ENCODE measurements at regions not wholly inside any gene's neighbourhood (a gene's known extent, or its start where the extent isn't known, plus 50 kb on each side); places are given as distances from the start of the nearest gene placed in this dataset.

GRCh38 chr3:178457511-178457910 is 78.7 kb upstream of the KCNMB2 start:
- no peak overlapping the region for H4K8ac ChIP-seq (ENCODE audit: extremely low read depth, insufficient read depth, low read length)
- no peak overlapping the region for H2BK5ac ChIP-seq (ENCODE audit: low read depth, low read length)
- ChIA-PET POLR2A (ENCODE audit: partially characterized antibody) (interaction anchor here (0.6 kb wide), 1 partner anchor 19 kb away, joined by 3 read pairs; no protein-coding TSS in a partner anchor), CTCF (ENCODE audit: partially characterized antibody) (interaction anchor here (0.6 to 1.9 kb wide), 6 partner anchors 9 to 529 kb away, joined by 3 to 7 read pairs (median 3); no protein-coding TSS in a partner anchor)
- H3K23me2 ChIP-seq (ENCODE audit: low read depth, low read length): no peaks in the 10 kb centered on the region
- H2BK15ac ChIP-seq (ENCODE audit: low read length): no peak overlapping the region
- H3K9ac ChIP-seq (replicated peaks in 1 of 4; ENCODE audit: extremely low read depth in 1 of 4, low read depth in 3 of 4, low read length in 3 of 4): no peak overlapping the region
- no peak overlapping the region for H3K4me3 ChIP-seq (ENCODE audit: extremely low read depth in 1 of 4, insufficient read depth in 2 of 4, low read depth in 3 of 4, low read length in 4 of 4)
- H3K79me2 ChIP-seq (ENCODE audit: control insufficient read depth in 1 of 2, insufficient read depth in 2 of 2, low read length in 2 of 2): no peaks in the 10 kb centered on the region
- H3K18ac ChIP-seq (ENCODE audit: extremely low read depth, low read length): no peak overlapping the region
- TF ChIP-seq TEAD4 (IDR thresholded peaks at IDR 0.05; ENCODE audit: low read depth, low read length) (no peak), JUN (IDR thresholded peaks at IDR 0.05; ENCODE audit: low read depth, low read length) (no peak), ASH2L (IDR thresholded peaks at IDR 0.05; ENCODE audit: low read length) (no peak), CBX8 (IDR thresholded peaks at IDR 0.05; ENCODE audit: borderline replicate concordance, low read depth, low read length) (no peak), YY1 (IDR thresholded peaks at IDR 0.05; ENCODE audit: low read depth, low read length) (no peak), KDM1A (IDR thresholded peaks at IDR 0.05; ENCODE audit: borderline replicate concordance, low read length) (no peak), EZH2 (IDR thresholded peaks at IDR 0.05; ENCODE audit: low read depth, low read length, severe bottlenecking) (no peak), RFX5 (IDR thresholded peaks at IDR 0.05; ENCODE audit: borderline replicate concordance, low read depth, low read length) (no peak), GTF2F1 (IDR thresholded peaks at IDR 0.05; ENCODE audit: borderline replicate concordance, low read depth, low read length) (no peak)
- no peak overlapping the region for H2AFZ ChIP-seq (ENCODE audit: low read length)
- H3K27ac ChIP-seq (ENCODE audit: low read depth, low read length): no peak overlapping the region
- FAIRE-seq (no peak), DNase-seq (ENCODE audit: low read depth in 1 of 2, low spot score in 2 of 2) (no peak)
- no peaks in the 10 kb centered on the region for H3K4me1 ChIP-seq (replicated peaks in 1 of 4; ENCODE audit: control insufficient read depth in 3 of 4, insufficient read depth in 4 of 4, low read length in 3 of 4)
- no peaks in the 10 kb centered on the region for H3K27me3 ChIP-seq (replicated peaks in 1 of 4; ENCODE audit: control insufficient read depth in 3 of 4, extremely low read depth in 1 of 4, insufficient read depth in 3 of 4, low read length in 3 of 4)
- no peak overlapping the region for H3K4me2 ChIP-seq (ENCODE audit: insufficient read depth in 1 of 2, low read depth in 2 of 2, low read length in 2 of 2)
- H3K14ac ChIP-seq (ENCODE audit: insufficient read length): no peak overlapping the region
- no peak overlapping the region for H2BK120ac ChIP-seq (replicated peaks; ENCODE audit: low read depth, low read length)
- no peaks in the 10 kb centered on the region for H3K36me3 ChIP-seq (ENCODE audit: control insufficient read depth in 2 of 4, insufficient read depth in 4 of 4, low read length in 3 of 4)
- H3K79me1 ChIP-seq (ENCODE audit: low read depth, low read length): no peaks in the 10 kb centered on the region
- no peak overlapping the region for H2BK20ac ChIP-seq (ENCODE audit: low read length)
- H3K4ac ChIP-seq (replicated peaks; ENCODE audit: insufficient read length, low read depth, low read length): no peak overlapping the region
- H3K9me3 ChIP-seq (ENCODE audit: insufficient read depth in 2 of 2, low read depth in 1 of 2, low read length in 1 of 2): no peaks in the 10 kb centered on the region
- no peak overlapping the region for H2BK12ac ChIP-seq (ENCODE audit: low read depth, low read length)
- H4K91ac ChIP-seq (replicated peaks; ENCODE audit: insufficient read length, low read length): no peak overlapping the region
- H4K5ac ChIP-seq (ENCODE audit: insufficient read length, low read depth, low read length): no peak overlapping the region
- no peak overlapping the region for H2AK5ac ChIP-seq (ENCODE audit: low read depth, low read length)
- 93% methylated on average over 2 of the region's 2 CpGs; no CpG with 5 or more reads in 1 of the 2 experiments for WGBS, 2 experiments (ENCODE audit: extremely low coverage in 1 of 2, insufficient coverage in 1 of 2, insufficient read length in 1 of 2, insufficient replicate concordance in 2 of 2, low coverage in 1 of 2, low lambda C conversion rate in 2 of 2, missing lambda C conversion rate in 1 of 2)
- no peaks in the 10 kb centered on the region for H4K20me1 ChIP-seq (replicated peaks in 1 of 2; ENCODE audit: control insufficient read depth in 1 of 2, insufficient read depth in 2 of 2, low read length in 2 of 2)
- H3K56ac ChIP-seq (replicated peaks; ENCODE audit: insufficient read length, low read depth, low read length): no peak overlapping the region
- H3K23ac ChIP-seq (ENCODE audit: insufficient read length): no peak overlapping the region
